ENCODE measurements at regions not wholly inside any gene's neighbourhood (a gene's known extent, or its start where the extent isn't known, plus 50 kb on each side); places are given as distances from the start of the nearest gene placed in this dataset.

- no peak for ATAC-seq (ENCODE audit: low FRiP score)
- intact Hi-C loops (cut with DNase I) = no loop called here
- H3K36me3 ChIP-seq (ENCODE audit: control insufficient read depth in 1 of 2, insufficient read depth in 2 of 2, low read length in 1 of 2) = no peaks in the 10 kb centered on the region
These were observed 177.0 kb upstream of the PRDM1 start for GRCh38 chr6:105909106-105909505.

GRCh38 chr6:105907991-105908390 lies 178.1 kb upstream of the PRDM1 start:
- 86 to 94% methylated on average over 5 of the region's 5 CpGs for WGBS, 2 donors
- no peak for ATAC-seq (ENCODE audit: low FRiP score)
- intact Hi-C loops (cut with DNase I) = no loop called here

More at GRCh38 chr6:105909106-105909505, 177.0 kb upstream of the PRDM1 start:
- Histone ChIP-seq H3K27me3 (ENCODE audit: control insufficient read depth in 1 of 2, insufficient read depth in 2 of 2, low read length in 1 of 2) (no peaks in the 10 kb centered on the region), H3K9me3 (ENCODE audit: control insufficient read depth, low read length) (no peaks in the 10 kb centered on the region), H3K4me3 (ENCODE audit: low read length in 2 of 2) (no peak overlapping the region), H3K4me1 (ENCODE audit: control insufficient read depth in 1 of 2, insufficient read depth in 2 of 2, low read length in 2 of 2) (no peaks in the 10 kb centered on the region), H3K27ac (ENCODE audit: low read depth in 1 of 2, low read length in 2 of 2) (no peak overlapping the region)
- no peak for DNase-seq
- WGBS, 2 donors = 85 to 87% methylated on average over 6 of the region's 6 CpGs

GRCh38 chr6:105907301-105907700 lies 178.8 kb upstream of the PRDM1 start:
- Histone ChIP-seq H3K4me3 (ENCODE audit: low read length in 2 of 2) (no peak overlapping the region), H3K4me1 (ENCODE audit: control insufficient read depth in 1 of 2, insufficient read depth in 2 of 2, low read length in 2 of 2) (no peaks in the 10 kb centered on the region), H3K9me3 (ENCODE audit: control insufficient read depth, low read length) (no peaks in the 10 kb centered on the region), H3K27ac (ENCODE audit: low read depth in 1 of 2, low read length in 2 of 2) (no peak overlapping the region), H3K27me3 (ENCODE audit: control insufficient read depth in 1 of 2, insufficient read depth in 2 of 2, low read length in 1 of 2) (no peaks in the 10 kb centered on the region), H3K36me3 (ENCODE audit: control insufficient read depth in 1 of 2, insufficient read depth in 2 of 2, low read length in 1 of 2) (no peaks in the 10 kb centered on the region)
- DNase-seq (no peak), ATAC-seq (ENCODE audit: low FRiP score) (no peak)
- intact Hi-C loops (cut with DNase I) = no loop called here
- 87 to 91% methylated on average over 2 of the region's 2 CpGs for WGBS, 2 donors

More at GRCh38 chr6:105907991-105908390, 178.1 kb upstream of the PRDM1 start:
- Histone ChIP-seq H3K4me3 (ENCODE audit: low read length in 2 of 2) (no peak overlapping the region), H3K9me3 (ENCODE audit: control insufficient read depth, low read length) (no peaks in the 10 kb centered on the region), H3K36me3 (ENCODE audit: control insufficient read depth in 1 of 2, insufficient read depth in 2 of 2, low read length in 1 of 2) (no peaks in the 10 kb centered on the region), H3K27ac (ENCODE audit: low read depth in 1 of 2, low read length in 2 of 2) (no peak overlapping the region), H3K27me3 (ENCODE audit: control insufficient read depth in 1 of 2, insufficient read depth in 2 of 2, low read length in 1 of 2) (no peaks in the 10 kb centered on the region), H3K4me1 (ENCODE audit: control insufficient read depth in 1 of 2, insufficient read depth in 2 of 2, low read length in 2 of 2) (no peaks in the 10 kb centered on the region)
- DNase-seq = no peak

DNA sequence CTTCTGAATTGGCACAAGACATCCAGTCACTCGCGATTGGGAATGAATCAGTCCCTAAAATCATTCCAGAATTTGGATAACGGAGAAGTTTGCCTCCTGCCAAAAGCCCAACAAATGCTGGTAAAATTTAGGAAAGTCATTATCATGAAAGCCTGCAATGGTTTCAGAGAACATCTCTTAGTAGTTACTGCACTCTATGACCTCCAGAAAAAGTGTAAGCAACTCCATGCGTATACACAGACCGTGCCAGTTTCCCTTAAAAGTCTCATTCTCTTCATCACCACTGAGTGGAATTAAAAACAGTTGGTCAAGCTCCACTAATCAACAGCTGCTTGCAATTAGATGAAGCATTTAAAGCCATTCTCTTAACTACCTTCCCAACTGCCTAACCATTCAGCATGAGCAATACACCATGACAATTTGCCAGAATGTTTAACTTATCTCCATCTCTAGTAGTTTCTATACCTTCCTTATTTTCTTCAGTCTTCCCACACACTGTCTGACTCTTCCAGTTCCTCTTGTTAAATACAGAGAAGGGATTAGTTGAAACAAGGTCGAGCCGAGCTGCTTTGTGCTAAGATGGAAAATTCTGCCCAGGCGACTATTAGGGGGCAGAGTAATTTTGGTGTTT lies 183.6 kb upstream of the PRDM1 start:
- intact Hi-C loops (cut with DNase I) = no loop called here
- Histone ChIP-seq H3K4me1 (ENCODE audit: control insufficient read depth in 1 of 2, insufficient read depth in 2 of 2, low read length in 2 of 2) (no peaks in the 10 kb centered on the region), H3K36me3 (ENCODE audit: control insufficient read depth in 1 of 2, insufficient read depth in 2 of 2, low read length in 1 of 2) (no peaks in the 10 kb centered on the region), H3K27ac (ENCODE audit: low read depth in 1 of 2, low read length in 2 of 2) (no peak overlapping the region), H3K9me3 (ENCODE audit: control insufficient read depth, low read length) (no peaks in the 10 kb centered on the region), H3K27me3 (ENCODE audit: control insufficient read depth in 1 of 2, insufficient read depth in 2 of 2, low read length in 1 of 2) (no peaks in the 10 kb centered on the region), H3K4me3 (ENCODE audit: low read length in 2 of 2) (no peak overlapping the region)
- 53 to 61% methylated on average over 8 of the region's 8 CpGs for WGBS, 2 donors
- DNase-seq (no peak), ATAC-seq (ENCODE audit: low FRiP score) (no peak)

GRCh38 chr6:105901583-105901982 lies 184.6 kb upstream of the PRDM1 start:
- Histone ChIP-seq H3K4me3 (ENCODE audit: low read length in 2 of 2) (no peak overlapping the region), H3K27ac (ENCODE audit: low read depth in 1 of 2, low read length in 2 of 2) (no peak overlapping the region), H3K36me3 (ENCODE audit: control insufficient read depth in 1 of 2, insufficient read depth in 2 of 2, low read length in 1 of 2) (no peaks in the 10 kb centered on the region), H3K9me3 (ENCODE audit: control insufficient read depth, low read length) (no peaks in the 10 kb centered on the region), H3K27me3 (ENCODE audit: control insufficient read depth in 1 of 2, insufficient read depth in 2 of 2, low read length in 1 of 2) (no peaks in the 10 kb centered on the region), H3K4me1 (ENCODE audit: control insufficient read depth in 1 of 2, insufficient read depth in 2 of 2, low read length in 2 of 2) (no peaks in the 10 kb centered on the region)
- no peak for DNase-seq
- no peak for ATAC-seq (ENCODE audit: low FRiP score)
- WGBS, 2 donors = 56 to 71% methylated on average over 3 of the region's 3 CpGs
- intact Hi-C loops (cut with DNase I) = no loop called here

- Histone ChIP-seq H3K4me1 (ENCODE audit: control insufficient read depth in 1 of 2, insufficient read depth in 2 of 2, low read length in 2 of 2) (no peaks in the 10 kb centered on the region), H3K9me3 (ENCODE audit: control insufficient read depth, low read length) (no peaks in the 10 kb centered on the region), H3K4me3 (ENCODE audit: low read length in 2 of 2) (no peak overlapping the region), H3K27ac (ENCODE audit: low read depth in 1 of 2, low read length in 2 of 2) (no peak overlapping the region), H3K36me3 (ENCODE audit: control insufficient read depth in 1 of 2, insufficient read depth in 2 of 2, low read length in 1 of 2) (no peaks in the 10 kb centered on the region), H3K27me3 (ENCODE audit: control insufficient read depth in 1 of 2, insufficient read depth in 2 of 2, low read length in 1 of 2) (no peaks in the 10 kb centered on the region)
- 64 to 77% methylated on average over 13 of the region's 13 CpGs for WGBS, 2 donors
- ATAC-seq (ENCODE audit: low FRiP score) = no peak
- DNase-seq = no peak
- intact Hi-C loops (cut with DNase I) = no loop called here
These were observed 185.8 kb upstream of the PRDM1 start for GRCh38 chr6:105900125-105900937.

DNA sequence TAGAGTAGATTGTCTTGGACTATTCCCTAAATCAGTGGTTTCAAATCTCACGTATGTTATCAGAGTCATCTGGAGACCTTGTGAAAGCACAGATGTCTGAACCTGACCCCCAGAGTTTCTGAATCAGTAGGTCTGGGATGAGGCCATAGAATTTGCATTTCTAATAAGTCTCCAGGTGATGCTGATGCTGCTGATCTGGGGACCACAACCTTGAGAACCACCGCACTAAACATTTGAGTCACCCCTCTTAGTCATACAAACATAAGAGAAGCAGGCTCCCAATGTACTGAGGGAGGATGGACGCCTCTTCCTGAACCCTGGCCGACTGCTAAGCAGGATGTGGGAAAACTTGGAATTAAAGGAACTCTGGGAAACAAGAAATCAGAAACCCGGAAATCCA lies 187.8 kb upstream of the PRDM1 start:
- Histone ChIP-seq H3K4me3 (ENCODE audit: low read length in 2 of 2) (no peak overlapping the region), H3K4me1 (ENCODE audit: control insufficient read depth in 1 of 2, insufficient read depth in 2 of 2, low read length in 2 of 2) (no peaks in the 10 kb centered on the region), H3K27ac (ENCODE audit: low read depth in 1 of 2, low read length in 2 of 2) (no peak overlapping the region), H3K9me3 (ENCODE audit: control insufficient read depth, low read length) (no peaks in the 10 kb centered on the region), H3K27me3 (ENCODE audit: control insufficient read depth in 1 of 2, insufficient read depth in 2 of 2, low read length in 1 of 2) (no peaks in the 10 kb centered on the region), H3K36me3 (ENCODE audit: control insufficient read depth in 1 of 2, insufficient read depth in 2 of 2, low read length in 1 of 2) (no peaks in the 10 kb centered on the region)
- DNase-seq = no peak
- 84 to 85% methylated on average over 5 of the region's 5 CpGs for WGBS, 2 donors
- no peak for ATAC-seq (ENCODE audit: low FRiP score)
- intact Hi-C loops (cut with DNase I) = no loop called here

GRCh38 chr6:105897131-105897530 lies 189.0 kb upstream of the PRDM1 start:
- Histone ChIP-seq H3K27me3 (ENCODE audit: control insufficient read depth in 1 of 2, insufficient read depth in 2 of 2, low read length in 1 of 2) (no peaks in the 10 kb centered on the region), H3K36me3 (ENCODE audit: control insufficient read depth in 1 of 2, insufficient read depth in 2 of 2, low read length in 1 of 2) (no peaks in the 10 kb centered on the region), H3K9me3 (ENCODE audit: control insufficient read depth, low read length) (no peaks in the 10 kb centered on the region), H3K27ac (ENCODE audit: low read depth in 1 of 2, low read length in 2 of 2) (no peak overlapping the region), H3K4me1 (ENCODE audit: control insufficient read depth in 1 of 2, insufficient read depth in 2 of 2, low read length in 2 of 2) (no peaks in the 10 kb centered on the region), H3K4me3 (ENCODE audit: low read length in 2 of 2) (no peak overlapping the region)
- 92 to 96% methylated on average over 1 of the region's 1 CpG for WGBS, 2 donors
- ATAC-seq (ENCODE audit: low FRiP score) (no peak), DNase-seq (no peak)
- intact Hi-C loops (cut with DNase I) = no loop called here

DNA sequence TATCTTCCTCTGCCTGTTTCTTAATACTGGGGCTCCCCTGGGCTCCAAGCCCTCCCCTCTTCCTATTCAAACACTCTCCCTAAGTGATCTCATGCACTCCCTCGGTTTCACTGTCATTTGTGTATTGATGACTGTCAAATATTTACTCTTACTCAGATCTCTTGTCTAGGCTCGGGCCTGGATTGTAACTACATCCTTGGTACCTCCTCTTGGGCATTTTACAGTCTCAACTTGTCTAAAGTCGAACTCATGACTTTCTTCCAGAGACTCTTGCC lies 189.4 kb upstream of the PRDM1 start:
- no peak overlapping the region for H3K27ac ChIP-seq (ENCODE audit: low read depth in 1 of 2, low read length in 2 of 2)
- ATAC-seq (ENCODE audit: low FRiP score) = no peak
- intact Hi-C loops (cut with DNase I) = no loop called here

More for the DNA sequence above, 189.4 kb upstream of the PRDM1 start:
- H3K36me3 ChIP-seq (ENCODE audit: control insufficient read depth in 1 of 2, insufficient read depth in 2 of 2, low read length in 1 of 2) = no peaks in the 10 kb centered on the region
- 58 to 61% methylated on average over 3 of the region's 3 CpGs for WGBS, 2 donors
- DNase-seq = no peak
- H3K9me3 ChIP-seq (ENCODE audit: control insufficient read depth, low read length) = no peaks in the 10 kb centered on the region
- H3K4me1 ChIP-seq (ENCODE audit: control insufficient read depth in 1 of 2, insufficient read depth in 2 of 2, low read length in 2 of 2) = no peaks in the 10 kb centered on the region
- H3K27me3 ChIP-seq (ENCODE audit: control insufficient read depth in 1 of 2, insufficient read depth in 2 of 2, low read length in 1 of 2) = no peaks in the 10 kb centered on the region
- H3K4me3 ChIP-seq (ENCODE audit: low read length in 2 of 2) = no peak overlapping the region

Measured in aorta (tissue), 5 donors.